ENCODE measurements at regions not wholly inside any gene's neighbourhood (a gene's known extent, or its start where the extent isn't known, plus 50 kb on each side); places are given as distances from the start of the nearest gene placed in this dataset.

DNA sequence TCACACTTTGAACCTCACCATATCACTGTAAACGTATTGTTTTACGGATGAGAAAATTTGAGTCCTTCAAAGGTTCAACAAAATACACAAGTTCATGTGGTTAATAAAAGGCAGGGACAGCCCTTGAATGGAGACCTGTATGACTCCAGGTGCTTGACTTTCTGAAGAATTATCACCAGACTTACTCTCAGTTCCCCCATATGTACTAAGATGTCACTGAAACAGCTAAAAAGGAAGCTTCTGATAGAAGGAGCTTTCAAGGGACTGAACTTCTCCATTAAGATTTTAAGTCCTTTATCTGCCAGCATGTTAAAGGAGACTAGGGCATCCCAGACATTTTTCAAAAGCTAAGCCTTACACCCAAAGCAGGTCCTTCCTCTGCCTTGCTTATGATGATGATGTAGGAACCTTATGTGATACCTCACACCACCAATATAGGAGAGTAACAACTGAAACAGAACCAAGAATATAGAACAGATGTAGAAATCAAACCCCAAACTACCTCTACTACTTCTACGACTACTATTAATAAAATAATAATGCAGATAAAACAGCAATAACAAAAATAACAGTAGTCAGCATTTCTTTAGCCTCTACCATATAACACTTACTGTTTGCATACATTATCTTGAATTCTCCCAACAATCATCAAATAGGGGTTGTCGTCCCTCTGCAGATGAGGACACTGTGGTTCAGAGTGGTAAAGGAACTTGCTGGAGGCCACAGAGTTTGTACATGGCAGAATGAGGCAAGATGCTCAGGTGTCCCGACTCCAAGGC is 273.9 kb downstream of the ELAVL2 start:
- no peak for DNase-seq

DNA sequence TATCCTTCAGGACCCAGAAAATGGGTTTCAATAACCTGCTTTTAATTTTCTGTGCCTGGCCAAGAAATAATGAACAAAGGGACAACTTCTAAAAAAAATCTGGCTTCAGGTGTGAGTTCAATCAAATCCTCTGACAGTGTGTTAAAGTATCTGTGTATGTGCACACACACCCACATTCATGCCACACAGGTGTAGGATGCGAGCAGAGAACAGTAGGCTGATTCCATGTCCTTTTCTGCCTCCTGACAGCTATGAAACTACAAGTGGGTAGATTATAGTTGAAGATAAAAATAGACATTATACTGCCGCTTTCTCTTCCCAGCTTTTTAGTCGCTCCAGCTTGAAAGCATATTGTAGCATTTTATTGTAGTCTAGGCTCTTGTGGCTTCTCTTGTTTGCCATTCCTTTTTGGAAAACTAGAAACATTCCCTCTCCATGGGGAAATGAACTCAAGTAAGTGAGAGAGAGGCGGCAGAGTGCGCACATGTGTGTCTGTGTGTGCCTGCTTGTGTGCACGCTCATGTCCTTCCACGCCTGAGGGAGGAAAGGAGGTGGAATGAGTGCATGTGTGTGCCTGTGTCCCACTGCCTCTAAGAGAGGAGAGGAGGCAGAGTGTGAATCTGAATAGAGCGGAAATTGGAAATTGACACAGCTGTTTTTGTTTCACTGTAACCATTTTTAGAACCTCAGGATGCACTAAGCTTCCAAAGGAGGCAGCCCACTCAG is 273.0 kb downstream of the ELAVL2 start:
- no peak for DNase-seq

- no peak for DNase-seq
Measured at GRCh38 chr9:23554686-23555085, 271.4 kb downstream of the ELAVL2 start.

- no peak for DNase-seq
Measured at GRCh38 chr9:23555851-23556250, 270.2 kb downstream of the ELAVL2 start.

DNA sequence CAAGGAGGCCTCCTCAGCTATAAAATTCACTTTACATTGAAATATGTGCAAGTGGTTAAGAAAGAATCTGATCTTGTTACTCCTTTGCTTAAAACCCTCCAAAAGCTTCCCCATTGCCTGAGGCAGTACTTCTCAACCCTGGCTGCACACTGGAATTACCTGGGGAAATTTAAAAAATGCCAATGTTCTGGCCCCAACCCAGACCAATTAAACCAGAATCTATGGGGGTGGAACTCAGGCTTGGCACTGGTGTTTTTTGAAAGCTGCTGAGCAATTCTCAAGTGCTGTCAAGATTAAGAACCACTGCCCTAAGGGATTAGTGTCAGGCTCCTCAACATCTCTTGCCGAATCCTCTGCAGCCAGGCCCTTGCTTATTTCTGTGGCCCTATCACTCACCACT is 269.6 kb downstream of the ELAVL2 start:
- DNase-seq, result no peak

DNA sequence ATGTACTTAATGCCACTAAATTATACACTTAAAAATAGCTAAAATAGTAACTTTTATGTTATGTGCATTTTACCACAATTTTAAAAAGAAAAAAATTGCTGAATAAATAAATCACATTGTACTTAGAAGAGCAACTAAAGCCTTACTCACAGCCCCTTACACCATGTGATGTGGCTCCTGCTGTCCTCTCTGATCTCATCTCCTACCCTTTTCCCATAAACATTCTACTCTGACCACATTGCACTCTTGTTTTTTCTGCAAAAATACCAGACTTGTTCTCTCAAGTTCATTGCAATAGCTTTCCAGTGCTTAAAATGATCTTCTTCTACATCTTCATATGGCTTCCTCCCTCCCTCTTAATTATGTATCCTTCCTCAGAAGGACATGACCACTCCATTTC is 268.4 kb downstream of the ELAVL2 start:
- no peak for DNase-seq

GRCh38 chr9:23559522-23559921 is 266.5 kb downstream of the ELAVL2 start:
- DNase-seq, result no peak

- no peak for DNase-seq
Measured at GRCh38 chr9:23563517-23563916, 262.5 kb downstream of the ELAVL2 start.

DNA sequence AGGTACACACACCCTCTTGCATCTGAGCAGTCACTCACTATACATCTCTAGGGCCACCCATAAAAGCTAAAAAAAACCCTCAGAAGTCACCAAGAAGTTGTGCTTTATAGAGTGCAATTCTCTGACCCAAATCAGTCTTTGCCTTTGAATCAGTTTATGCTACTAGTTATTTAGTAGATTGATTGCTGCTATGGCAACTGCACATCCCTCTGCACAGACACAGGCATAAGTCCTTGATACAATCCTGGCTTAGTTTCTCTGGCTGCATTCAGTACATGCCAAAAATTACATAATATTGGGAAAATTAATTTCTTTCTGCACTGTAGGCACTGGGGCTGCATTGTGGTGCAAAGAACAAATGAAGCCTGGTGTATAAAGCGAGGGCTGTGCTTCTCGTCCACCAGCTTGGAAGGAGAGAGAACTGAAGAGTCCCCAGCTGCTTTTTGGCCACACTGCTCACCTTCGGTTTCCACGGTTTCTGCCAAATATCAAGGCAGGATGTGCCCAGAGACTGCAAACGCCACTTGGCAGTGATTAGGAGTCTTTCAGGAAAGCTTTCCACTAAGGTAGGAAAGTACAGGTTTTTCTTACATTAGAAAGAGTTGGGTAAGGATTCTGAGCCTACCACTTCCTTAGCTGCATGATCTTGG is 258.4 kb downstream of the ELAVL2 start:
- DNase-seq, result no peak

- DNase-seq, result no peak
Measured at GRCh38 chr9:23571414-23572104, 254.5 kb downstream of the ELAVL2 start.

- no peak for DNase-seq
Measured at GRCh38 chr9:23573800-23574199, 252.2 kb downstream of the ELAVL2 start.

GRCh38 chr9:23577611-23578010 is 248.4 kb downstream of the ELAVL2 start:
- DNase-seq, result no peak

- no peak for DNase-seq
Measured at GRCh38 chr9:23581931-23582330, 244.1 kb downstream of the ELAVL2 start.

DNA sequence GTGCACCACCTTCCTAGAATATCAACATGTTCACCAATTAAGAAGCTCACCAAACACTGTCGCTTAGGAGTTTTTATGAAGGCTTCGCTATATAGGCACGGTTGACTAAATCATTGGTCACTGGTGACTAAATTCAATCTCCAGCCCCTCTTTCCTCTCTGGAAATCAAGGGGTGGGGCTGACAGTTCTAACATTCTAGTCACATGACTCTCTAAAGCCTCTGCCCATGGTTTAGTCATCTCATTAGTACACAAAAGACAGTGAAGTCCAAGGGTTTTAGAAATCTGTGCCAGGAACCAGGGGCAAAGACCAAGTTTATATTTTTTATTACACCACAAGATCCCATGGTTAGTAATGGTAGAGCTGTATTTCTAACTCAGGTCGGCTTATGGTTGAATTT is 243.2 kb downstream of the ELAVL2 start:
- no peak for DNase-seq

DNA sequence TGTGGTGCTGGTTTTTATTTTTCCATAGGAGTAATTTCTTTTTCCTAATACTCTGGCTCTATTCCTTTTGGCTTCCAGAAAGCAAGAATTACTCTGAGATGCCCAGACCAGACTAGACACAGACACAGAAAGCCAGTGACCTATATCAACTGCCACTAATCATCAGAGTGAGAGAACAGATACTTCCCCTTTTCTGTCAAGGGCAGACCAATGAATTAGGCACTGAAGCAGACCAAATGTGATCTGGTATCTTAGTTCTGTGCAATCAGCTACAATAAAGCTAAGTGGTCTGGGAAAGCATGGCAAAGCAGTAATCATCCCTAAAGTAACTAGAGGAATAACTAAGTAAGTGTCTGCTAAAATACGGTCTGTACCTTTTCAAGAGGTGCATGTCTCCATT is 239.1 kb downstream of the ELAVL2 start:
- no peak for DNase-seq

GRCh38 chr9:23587433-23587832 is 238.6 kb downstream of the ELAVL2 start:
- DNase-seq, result no peak

DNA sequence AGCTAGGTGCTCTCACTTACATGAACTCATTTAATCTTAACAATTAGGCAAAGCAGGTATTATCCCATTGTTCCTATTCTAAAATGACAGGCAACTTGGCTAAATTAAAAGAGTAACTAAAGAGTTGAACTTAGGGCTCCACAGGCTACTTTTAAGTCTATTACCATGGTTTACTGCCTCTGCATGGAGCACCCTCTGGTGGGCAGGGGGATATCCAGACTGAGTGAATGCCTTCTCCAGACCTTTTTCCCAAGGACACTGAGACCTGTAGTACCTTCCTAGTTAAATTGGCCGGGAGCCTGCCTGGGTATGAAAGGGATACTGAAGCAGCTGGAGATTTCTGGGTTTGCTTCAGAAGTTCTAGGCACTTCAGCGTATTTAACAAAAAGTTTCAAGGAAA is 238.1 kb downstream of the ELAVL2 start:
- DNase-seq, result no peak

GRCh38 chr9:23590276-23591000 is 235.6 kb downstream of the ELAVL2 start:
- no peak for DNase-seq

DNA sequence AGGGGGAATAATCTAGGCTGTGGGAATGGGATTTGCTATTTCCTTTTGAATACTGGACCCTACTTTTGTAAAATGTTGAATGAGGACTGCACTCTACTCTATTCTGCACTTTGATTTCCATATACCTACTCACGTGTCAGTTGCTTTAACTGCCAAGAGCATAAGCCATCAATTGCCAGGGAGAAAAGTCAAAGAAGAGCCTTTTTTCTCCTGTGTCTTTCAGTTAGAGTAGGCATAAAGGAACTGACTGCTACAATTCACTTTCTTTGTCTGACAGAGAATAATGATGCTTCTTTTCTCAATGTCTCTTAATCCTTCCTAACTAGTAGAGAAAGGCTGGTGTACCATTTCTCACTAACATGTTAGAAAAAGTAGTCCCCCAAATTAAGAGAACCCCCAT is 231.6 kb downstream of the ELAVL2 start:
- DNase-seq, result no peak

- no peak for DNase-seq
Measured at GRCh38 chr9:23596913-23597634, 229.0 kb downstream of the ELAVL2 start.

DNA sequence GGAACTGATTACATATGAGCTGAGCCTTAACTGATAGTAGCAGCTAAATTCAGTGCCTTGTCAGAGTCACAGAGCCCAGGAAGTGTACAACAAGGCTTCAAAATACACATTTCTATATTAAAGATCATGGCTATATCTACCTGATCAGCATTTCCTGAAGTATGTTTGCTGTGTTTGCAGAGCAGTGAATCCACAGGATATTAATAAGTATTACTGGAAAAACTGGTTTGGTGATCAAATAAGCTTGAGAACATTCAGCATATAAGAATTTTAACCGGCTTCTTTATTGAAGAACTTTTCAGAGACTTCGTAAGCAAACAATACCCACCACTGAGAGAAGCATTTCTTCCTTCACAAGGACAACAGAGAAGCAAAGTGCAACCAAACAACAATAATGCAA is 227.0 kb downstream of the ELAVL2 start:
- DNase-seq, result no peak

DNA sequence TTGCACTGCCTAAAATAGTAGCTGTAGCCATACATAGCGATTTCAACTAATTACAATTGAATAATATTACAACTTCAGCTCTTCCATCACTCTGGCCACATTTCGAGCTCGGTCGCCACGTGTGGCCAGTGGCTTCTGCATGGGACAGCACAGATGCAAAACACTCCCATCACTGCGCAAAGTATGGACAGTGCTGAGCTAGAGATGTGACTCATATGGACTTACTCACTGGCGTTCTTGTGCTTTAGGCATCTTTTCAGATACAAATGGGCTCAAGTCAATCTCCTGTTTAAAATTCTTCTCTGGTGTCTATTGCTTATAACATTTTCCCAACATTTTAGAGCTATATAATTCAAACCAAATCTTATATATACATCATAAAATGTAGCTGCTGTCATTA is 222.7 kb downstream of the ELAVL2 start:
- no peak for DNase-seq
